HCEC 1CT (cell line): ENCODE measurements at regions not wholly inside any gene's neighbourhood (a gene's known extent, or its start where the extent isn't known, plus 50 kb on each side); places are given as distances from the start of the nearest gene placed in this dataset.
"Not testable (repeated sequence)": the region's sequence is repeated elsewhere in the genome, so short reads cannot be mapped to it uniquely, and the experiment has no call there.

Experiments
- DNase-seq: peaks from one replicate; pipeline ENCODE4 v3.0.0-alpha.2; 2017

DNA sequence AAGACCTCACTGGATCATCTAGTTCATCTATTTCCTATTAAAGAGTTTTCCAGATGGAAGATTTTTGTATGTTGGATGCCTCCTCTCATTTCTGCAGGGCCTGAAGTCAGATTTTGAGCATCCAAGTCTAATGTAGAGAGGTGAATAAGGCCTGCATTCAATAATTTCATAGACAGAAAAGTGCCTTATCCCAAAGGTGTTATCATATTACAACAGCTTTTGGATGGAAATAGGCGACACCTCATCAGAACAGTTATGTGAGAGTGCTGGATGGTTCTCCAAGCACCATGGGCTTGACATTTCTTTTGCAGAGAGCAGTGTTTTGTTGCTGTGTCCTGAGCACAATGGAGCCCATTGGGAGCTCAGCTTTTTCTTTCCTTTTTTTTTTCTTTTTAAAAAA is 162.4 kb upstream of the MEOX2 start:
- DNase-seq = no peak

DNA sequence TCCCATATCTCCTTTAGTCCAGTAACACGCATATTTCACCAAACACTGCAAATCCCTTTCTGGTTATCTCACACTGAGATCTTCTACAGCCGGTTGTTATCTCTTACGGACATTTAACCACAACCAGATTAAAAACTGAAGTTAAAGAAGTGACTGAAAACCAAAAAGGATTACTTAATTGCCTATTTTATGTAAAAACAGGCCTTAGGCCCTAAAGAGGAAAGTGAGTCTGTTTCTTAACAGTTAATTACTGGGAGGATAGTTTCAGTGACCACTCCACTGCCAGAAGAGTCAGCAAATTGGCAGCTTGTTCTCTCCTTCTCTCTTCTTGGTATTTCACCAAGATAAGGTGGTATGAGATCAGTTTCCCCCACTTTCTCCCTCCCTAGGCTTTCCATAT is 161.9 kb upstream of the MEOX2 start:
- no peak for DNase-seq

DNA sequence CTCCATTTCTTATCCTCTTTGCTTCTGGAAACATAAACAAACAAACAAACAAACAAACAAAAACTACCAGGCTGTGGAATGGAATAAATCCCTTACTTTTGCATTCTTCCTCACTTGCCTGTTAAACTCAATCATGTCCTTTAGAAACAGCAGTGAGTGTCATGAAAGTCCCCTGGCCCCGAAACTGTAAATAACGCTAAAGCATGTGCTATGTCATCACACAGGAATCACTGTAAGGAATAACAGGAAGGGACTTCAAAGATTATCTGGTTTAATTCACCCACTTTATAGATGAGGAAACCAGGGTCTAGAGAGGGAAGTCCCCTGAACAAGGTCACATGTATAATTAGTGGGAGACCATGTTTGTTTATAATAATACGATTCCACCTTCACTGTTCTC is 159.4 kb upstream of the MEOX2 start:
- DNase-seq = no peak

DNA sequence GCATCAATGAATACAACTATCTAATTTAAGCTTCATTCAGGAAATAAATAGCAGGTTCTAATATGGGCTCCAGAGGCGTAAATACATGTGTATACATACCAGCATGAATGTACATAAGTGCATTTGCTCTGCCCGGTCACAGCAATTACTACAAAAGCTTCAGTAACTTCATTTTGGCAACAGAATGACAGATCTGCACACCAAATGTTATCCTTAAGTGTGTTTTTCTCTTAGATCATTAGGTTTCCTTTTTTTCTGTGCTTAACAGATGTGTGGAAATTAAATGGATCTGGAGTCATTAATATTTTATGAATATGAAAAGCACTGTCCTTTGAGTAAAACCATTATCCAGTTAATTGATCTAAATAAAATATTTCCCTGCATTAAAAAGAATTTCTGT is 159.0 kb upstream of the MEOX2 start:
- no peak for DNase-seq

DNA sequence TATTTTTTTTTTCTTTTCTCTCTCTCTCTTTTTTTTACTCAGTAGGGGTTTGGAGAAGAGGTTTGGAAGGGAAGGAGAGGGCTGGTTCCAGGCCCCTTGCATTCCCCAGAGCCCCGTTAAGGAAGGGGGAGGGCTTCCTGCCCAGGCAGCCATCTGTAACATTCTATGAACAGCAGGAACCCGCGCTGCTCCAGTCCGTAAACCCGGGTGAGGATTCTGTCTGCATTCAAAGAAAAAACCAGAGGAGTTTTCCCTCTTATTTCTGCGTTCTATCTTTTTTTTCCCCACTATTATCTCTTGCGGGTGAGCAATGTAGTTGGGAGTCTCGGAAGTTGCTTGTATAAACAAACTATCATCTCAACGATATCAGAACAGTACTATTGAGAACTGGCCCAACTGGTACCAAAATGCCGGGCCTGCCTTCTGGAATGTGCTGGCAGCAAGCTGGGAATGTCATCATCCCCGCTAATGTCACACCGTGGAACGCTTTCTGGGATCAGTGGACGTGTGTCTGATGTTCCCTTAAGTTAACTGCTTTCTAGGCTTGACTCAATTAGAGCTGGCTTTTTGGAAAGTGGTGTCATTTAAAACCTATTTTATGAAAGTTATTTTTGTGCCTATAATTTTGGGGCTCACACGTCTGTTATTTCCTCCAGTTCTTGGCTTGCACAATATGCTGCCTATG is 153.1 kb upstream of the MEOX2 start:
- DNase-seq = no peak

DNA sequence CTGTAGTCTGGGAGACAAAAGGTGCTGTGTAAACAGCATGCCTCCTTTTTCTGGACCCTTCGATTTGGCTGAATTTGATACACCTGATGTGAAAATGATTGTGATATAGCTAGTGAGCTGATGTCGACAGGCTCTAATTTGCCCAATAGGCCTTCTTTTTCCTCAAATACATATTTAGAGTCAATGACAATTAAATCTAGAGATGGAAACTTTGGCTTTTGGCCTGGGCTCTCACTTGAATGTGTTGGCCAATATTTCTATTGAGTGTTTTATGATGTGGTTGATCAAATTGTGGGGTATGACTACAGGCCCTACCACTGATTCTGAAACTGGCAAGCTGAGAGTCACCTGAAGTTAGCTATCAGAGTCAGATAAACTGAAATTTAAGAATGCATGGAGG is 151.8 kb upstream of the MEOX2 start:
- DNase-seq = no peak

DNA sequence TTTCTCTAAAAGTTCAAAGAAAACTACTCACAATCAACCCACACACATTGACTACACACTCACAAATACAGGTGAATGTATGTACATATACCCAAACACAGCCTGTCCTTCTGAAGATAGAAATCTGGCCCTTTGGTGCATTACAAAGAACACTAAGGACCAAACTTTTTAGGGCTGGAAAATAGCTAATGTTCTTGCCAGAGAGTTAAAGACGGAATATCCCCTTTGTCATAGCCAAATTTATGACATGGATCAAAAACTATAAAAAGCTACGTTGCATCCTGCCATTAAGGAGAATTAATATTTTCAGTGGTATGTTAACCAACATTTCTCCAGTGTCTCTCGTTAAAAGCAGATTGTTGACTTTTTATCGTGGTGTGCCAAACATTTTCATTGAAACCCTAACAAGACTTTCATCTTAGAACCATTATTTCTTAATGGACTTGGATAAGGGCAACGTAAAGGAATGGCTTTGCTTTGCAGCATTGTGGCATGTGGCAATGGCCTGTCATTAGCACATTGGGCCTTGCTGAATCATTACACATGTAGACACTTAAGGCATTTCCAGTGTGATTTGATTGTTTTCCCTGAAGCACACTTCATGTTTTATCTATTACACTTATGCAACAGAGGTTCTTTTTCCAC is 150.9 kb upstream of the MEOX2 start:
- DNase-seq = no peak

DNA sequence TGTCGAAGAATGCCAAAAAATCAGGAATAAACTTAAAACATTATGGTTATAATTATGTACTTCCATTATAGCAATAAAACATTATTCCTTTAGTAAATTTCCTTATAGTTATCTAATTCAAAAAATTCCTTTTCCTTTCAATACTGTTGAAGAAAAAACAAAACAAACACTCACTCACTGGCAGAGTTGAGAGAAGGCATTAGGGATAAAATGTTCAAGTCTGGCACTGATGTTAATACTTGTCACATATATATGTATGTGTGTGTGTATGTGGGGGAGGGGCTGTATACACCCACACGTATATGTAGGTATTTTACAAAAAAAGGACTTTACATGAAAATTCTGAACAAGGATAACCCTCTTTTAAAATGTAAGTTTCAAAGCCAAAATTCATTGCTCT is 150.2 kb upstream of the MEOX2 start:
- DNase-seq = no peak

DNA sequence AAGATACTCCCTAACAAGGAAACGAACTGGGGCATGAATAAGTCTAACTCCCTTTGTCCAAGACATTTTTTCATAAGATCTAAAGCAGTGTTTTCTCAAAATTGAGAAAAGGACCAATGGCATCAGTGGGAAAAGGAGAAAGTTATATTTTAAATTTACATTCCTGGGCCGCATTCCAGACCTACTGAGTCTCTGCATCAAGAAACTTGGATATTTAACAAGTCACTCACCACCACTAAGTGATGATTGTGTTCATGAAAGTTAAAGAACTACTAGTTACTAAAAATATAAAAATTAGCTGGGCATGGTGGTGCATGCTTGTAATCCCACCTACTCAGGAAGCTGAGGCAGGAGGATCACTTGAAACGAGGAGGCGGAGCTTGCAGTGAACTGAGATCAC is 149.6 kb upstream of the MEOX2 start:
- DNase-seq = no peak

DNA sequence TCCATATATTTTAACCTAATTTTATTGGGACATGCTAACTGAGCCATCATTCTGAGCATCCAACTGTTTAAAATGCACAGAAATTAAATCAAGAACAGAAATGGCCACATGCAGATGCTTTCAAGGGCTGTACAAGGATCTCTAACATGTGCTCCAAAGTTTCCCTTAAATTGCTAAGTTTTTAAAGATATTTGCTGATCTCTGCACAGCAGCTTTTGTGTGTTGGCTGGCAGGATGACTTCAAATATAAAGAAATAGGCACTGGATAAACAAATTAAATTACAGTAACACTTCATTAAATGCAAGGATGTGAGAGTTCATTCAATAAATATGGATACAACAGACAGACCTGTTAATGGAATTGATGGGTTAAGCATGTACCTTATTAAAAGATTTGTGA is 148.0 kb upstream of the MEOX2 start:
- DNase-seq = no peak

DNA sequence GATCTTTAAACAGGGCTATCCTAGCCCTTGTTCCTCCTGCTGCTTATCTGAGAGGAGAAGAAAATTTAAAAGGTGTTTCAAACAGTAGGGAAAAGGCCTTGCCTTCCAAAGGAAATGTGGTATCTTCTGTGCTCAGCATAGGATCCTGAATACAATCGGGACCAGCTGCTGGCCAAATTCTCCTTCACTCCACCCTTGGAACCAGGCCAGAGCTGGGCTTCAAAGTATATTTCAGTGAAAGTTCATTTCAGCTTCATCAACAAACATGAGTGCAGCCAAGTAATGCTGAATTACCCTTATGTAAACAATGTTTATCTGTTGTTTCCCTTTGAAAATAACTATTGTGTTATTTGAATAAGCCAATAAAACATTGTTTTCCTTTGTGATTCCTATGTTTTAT is 146.5 kb upstream of the MEOX2 start:
- DNase-seq = no peak

DNA sequence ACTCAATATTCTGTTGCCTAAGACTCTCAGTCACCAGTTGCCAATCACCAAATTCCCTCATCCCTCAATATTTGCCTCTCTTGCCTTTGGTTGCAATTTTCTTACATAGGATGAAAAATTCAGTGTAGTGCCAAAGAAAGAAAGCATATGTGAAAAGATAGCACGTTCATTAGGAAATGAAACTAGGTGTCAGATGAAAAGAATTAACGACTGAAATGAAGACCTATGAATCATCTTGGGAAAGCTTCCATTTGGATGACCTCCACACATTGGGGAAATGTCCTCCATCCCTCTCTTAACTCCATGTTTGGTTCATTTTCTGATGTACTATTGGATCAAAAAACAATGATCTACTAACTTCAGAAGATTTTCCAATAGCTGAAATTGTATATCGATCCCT is 145.1 kb upstream of the MEOX2 start:
- no peak for DNase-seq

DNA sequence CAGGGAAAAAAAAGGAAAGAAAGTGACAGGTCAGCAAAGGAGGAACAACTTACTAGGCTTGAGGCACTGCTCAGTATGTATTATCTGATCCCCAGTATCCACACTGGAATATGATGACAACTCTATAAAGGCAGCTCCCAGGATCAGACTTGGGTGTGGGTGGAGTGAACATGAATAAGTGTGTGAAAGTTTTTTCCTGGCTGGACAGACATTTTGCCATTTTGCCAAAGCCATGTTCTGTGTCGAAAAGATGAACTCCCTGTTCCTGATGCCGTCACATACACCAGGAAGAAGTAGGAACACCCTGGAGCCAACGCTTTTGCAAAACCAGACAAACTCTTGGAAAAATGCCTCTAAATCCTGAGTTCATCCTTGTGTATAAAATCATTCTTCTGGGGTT is 143.2 kb upstream of the MEOX2 start:
- DNase-seq = no peak

DNA sequence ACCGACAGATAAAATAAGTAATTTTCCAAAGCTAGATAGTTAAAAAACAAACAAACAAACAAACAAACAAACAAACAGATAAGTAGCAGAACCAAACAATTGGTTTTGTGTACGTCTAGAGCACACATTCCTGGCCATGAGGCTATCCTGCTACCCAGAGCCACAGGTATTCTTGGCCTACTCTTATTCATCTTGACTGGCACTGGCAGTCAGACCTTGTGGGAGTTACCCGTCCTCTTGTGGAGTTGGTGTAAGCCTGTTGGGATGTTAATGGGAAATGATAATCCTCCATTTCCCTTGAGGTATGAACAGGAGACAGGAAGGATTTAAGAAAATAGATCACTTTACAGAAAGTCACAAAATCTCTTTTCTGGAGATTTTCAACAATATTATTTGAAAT is 142.4 kb upstream of the MEOX2 start:
- DNase-seq = no peak

DNA sequence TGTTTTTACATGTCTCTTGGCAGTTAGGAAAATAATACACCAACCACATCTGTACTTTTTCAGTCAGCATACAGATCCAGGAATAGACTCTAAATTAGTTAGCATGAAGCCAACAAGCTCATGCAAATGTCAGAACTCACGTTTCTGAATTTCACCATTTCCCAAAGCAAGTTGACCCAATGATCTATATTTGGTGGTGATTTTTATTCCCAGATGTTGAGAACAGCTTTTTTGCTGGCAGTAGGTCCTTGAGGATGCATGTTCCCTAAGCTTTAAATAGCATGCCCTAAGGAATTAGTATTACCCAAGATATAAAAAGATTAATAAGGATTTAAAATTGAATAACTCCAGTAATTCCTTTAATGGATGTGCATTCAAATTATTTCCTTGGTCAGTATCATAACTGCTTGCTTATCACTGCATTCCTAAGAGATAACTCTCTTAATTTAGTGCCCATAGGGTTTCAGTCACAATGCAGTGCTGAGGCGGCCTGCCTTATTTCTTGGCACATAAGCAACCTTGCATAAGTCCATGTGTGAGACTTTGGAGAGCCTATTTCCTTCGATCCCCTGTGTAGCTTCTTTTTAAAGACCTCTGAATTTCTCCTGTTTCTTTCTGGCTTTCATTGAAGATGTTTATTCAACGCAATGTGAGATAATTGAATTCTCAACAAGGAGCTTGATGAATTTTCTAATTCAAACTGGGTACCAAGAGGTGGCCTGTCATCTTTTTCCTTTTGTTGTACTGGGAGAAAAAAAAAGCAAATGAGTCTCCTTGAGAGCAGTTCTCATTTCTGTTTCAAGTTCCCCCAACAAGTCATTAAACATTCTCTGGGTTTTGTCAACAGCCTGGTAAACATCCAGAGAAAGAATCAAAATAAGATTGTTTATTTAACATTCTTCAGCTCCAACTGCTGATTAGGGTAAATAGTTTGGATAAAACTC is 135.3 kb upstream of the MEOX2 start:
- no peak for DNase-seq

DNA sequence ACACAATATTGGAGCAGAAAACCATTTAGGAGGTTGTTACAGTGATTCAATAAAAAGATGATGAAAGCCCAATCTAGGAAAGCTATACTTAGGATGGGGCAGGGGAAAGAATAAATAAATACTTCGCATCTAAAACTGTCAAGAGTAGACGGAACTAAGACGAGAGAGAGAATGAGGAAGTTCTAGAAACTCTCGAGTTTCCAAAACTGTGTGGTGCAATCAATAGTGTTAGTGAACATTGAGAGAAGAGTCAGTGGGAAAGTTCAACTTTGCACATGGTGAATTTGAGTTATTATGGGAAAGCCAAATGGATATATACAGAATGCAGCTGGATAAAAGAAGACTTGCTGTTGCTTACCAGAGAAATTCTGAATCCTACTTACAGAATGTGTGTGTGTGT is 133.8 kb upstream of the MEOX2 start:
- DNase-seq = no peak

DNA sequence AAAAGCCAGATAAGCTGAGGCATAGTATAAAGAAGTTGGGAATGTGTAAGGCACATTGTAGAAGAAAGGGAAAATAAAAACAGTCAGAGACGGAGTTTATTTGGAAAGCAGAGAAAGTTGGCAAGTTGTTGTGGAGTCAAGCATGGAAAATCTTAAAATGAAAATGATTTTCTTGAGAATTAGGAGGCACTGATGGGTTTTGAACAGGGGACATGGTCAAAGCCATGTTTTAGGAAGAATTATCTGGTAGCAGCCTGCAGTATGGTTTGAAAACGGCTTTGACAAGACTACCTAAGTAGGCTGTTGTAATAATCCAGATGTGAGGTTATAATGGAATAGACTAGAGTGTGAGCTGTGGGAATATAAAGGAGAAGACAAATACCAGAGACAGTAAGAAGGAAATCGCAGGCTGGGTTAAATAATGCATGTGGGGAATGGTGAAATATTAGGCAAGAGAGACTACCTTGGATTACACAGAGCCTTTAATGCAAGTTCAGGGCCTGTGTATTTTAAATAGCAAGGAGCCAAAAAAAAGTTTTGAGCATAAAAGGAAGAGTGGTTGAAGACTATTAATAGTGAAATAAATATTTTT is 130.4 kb upstream of the MEOX2 start:
- DNase-seq = no peak

DNA sequence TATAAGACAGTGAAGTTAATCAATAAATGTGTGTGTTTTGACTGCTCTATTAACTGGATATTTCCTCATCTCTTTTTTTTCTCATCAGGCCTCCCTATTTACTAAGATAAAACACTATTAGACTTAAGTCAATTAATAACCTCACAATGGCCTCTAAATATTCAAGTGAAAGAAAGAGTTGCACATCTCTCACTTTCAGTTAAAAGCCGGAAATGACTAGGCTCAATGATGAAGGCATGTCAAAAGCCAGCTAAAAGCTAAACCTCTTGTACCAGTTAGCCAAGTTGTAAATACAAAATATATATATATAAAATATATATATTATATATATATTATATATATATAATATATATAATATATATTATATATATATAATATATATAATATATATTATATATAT is 127.0 kb upstream of the MEOX2 start:
- DNase-seq = no peak

DNA sequence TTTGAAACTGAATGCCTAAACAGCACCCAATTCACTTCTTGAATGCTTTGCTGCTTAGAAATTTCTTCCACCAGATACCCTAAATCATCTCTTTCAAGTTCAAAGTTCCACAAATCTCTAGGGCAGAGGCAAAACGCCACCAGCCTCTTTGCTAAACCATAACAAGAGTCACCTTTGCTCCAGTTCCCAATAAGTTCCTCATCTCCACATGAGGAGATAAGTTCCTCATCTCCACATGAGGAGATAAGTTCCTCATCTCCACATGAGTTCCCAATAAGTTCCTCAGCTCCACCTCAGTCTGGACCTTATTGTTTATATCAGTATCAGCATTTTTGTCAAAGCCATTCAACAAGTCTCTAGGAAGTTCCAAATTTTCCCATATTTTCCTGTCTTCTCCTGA is 123.9 kb upstream of the MEOX2 start:
- not testable (repeated sequence) for DNase-seq

DNA sequence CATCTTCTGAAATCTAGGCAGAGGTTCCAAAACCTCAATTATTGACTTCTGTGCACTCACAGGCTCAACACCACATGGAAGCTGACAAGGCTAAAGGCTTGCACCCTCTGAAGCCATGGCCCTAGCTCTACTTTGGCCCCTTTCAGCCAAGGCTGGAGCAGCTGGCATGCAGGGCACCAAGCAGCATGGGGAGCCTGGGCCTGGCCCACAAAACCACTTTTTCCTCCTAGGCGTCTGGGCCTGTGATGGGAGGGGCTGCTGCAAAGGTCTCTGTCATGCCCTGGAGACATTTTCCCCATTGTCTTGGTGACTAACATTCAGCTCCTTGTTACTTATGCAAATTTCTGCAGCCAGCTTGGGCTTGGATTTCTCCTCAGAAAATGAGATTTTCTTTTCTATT is 123.5 kb upstream of the MEOX2 start:
- not testable (repeated sequence) for DNase-seq

DNA sequence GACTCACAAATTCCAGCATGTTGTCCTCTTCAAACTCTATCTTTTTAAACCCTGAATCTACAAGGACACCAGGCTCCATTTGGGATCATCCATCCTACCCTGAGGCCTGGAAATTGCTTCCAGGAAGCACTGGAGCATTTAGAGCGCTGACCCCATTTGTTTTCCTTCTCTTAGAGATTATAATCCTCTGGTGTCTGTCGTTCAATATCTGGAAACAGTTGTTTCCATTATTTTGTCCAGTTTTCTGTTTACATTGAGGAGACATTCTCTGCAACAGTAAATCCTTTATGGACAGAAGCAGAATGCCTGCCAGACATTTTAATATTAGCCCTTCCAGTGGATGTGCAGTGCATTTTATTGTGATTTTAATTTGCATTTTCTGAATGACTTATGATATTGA is 119.4 kb upstream of the MEOX2 start:
- DNase-seq = no peak

DNA sequence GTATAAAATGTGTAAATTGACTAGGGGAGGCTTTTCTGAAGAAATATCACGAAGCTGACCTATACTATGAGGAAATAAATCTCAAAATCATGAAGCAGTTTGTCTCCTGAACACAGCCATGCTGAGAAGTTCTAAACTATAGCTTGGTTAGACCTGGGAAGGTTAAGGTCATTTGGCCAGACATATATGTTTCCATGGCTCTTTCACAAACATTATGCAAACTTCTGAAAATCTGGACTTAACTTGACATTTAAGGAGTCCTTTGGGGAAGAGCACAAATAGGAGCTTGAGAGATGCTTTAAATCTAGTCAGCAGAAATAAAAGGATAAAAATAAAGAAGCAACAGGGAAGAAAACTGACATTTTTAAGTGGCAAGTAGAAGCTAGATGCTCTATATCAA is 115.9 kb upstream of the MEOX2 start:
- DNase-seq = no peak

DNA sequence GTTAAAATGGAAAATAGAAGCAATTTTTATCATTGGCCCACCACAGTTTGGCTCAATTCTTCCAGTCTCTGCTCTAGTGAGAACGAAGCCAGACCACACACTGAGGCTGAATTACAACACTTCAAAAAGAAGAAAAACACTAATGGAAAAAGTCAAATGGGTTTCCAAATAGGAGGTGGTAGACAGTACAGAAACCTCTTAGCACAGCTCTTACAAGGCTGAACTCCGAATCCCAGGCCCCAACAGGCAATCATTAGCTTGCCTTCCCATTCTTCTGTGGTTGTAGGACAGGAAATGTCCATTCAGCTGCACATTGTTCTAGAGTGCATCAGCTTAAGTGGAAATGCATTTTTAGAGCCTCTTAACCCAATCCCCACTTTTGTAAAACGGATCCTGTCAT is 115.1 kb upstream of the MEOX2 start:
- peak; percentile 65 for DNase-seq

DNA sequence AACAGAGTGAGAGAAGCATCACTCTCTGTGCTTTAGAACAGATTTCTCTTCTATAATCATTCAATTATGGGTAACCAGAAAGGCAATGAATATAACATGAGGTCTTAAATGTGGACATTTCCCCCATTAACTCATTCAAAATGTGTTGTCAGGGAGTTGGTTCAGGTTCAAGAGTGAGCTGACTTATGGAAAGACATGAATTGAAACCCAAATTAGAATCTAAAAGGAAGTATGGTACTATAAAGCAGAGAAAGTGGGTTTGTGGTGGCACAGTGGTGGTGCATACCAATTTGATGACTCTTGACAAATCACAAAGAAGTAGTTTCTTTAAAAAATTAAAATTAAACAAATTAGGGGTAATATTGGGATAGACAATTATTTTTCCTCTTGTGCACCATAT is 114.6 kb upstream of the MEOX2 start:
- no peak for DNase-seq
